Activated T-helper 2 cell treated with anti-CD3 and anti-CD28 coated beads, Interferon-gamma antibody, Interleukin-2, Interleukin-4, amounts not matched to agents 10 μg/mL and 5 μg/mL and 100 μg/mL, durations not matched to agents 14 hours and 24 hours and 36 hours (primary cell): ENCODE measurements at regions not wholly inside any gene's neighbourhood (a gene's known extent, or its start where the extent isn't known, plus 50 kb on each side); places are given as distances from the start of the nearest gene placed in this dataset.

Source experiments
- DNase-seq: peaks from one replicate; pipeline ENCODE4 v3.0.0; 2021; ENCODE audit warnings: low spot score
- H3K27ac Mint-ChIP-seq: one replicate; pipeline ENCODE4 v1.8.0; 2021; ENCODE audit warnings: mixed read lengths
- H3K27me3 Mint-ChIP-seq: one replicate; pipeline ENCODE4 v1.8.0; 2021; ENCODE audit warnings: low read depth, mixed read lengths
- H3K36me3 Mint-ChIP-seq: one replicate; pipeline ENCODE4 v1.8.0; 2021; ENCODE audit warnings: low read depth, mixed read lengths
- H3K4me1 Mint-ChIP-seq: one replicate; pipeline ENCODE4 v1.8.0; 2021; ENCODE audit warnings: low read depth, mixed read lengths
- H3K4me3 Mint-ChIP-seq: one replicate; pipeline ENCODE4 v1.8.0; 2021; ENCODE audit warnings: low read depth, mild to moderate bottlenecking, moderate library complexity, mixed read lengths
- H3K9me3 Mint-ChIP-seq: one replicate; pipeline ENCODE4 v1.8.0; 2021; ENCODE audit warnings: mixed read lengths
- intact Hi-C: fragments of 100-400 bp; cut with micrococcal nuclease; formaldehyde crosslinking; loops from one replicate; pipeline ENCODE4 v1.15.1; 2023

DNA sequence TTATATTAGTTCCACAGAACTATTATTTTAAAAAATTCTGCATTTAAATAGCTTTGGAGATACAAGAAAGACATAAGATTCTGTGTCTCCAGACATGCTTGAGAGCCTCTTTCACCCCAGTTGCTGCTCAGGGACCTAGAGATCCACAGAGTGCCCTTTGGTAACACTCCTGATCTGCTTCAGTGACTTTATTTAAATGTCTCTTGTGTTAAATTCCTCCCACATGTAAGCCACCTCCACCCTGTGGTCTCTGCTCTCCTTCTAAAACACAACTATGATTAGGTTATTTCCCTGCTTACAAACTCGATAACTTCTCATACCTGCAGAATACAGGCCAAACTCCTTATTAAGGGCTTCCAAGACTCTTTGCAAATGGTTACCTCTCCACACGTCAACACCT, 141.0 kb downstream of the RFC3 start:
- intact Hi-C loops, result no loop called here
- no peak for DNase-seq
- no peaks in the 10 kb centered on the region for H3K36me3 Mint-ChIP-seq
- no peaks in the 10 kb centered on the region for H3K27me3 Mint-ChIP-seq
- H3K9me3 Mint-ChIP-seq, result no peaks in the 10 kb centered on the region
- no peak overlapping the region for H3K4me3 Mint-ChIP-seq
- no peaks in the 10 kb centered on the region for H3K4me1 Mint-ChIP-seq
- no peak overlapping the region for H3K27ac Mint-ChIP-seq

DNA sequence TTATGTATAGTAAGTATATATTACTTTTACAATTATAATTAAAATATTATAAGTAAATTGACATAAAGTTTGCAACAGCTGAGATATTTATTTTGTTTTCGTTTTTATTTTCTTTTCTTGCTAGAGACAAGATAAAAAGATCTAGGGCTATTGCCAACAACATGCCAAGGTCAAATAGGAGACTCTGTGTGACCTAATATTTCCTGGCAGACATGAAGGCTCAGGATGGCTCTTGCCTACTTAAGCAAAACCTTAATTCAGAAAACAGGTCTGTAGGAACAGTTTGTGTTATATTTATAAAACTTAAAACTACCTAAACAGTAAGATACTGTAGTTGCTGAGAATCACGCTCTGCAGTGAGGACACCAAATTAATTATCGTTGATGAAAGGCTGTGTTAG, 145.2 kb downstream of the RFC3 start:
- H3K27me3 Mint-ChIP-seq, result no peaks in the 10 kb centered on the region
- intact Hi-C loops, result no loop called here
- no peak for DNase-seq
- no peak overlapping the region for H3K27ac Mint-ChIP-seq
- H3K9me3 Mint-ChIP-seq, result no peaks in the 10 kb centered on the region
- H3K4me1 Mint-ChIP-seq, result no peaks in the 10 kb centered on the region
- H3K36me3 Mint-ChIP-seq, result no peaks in the 10 kb centered on the region
- no peak overlapping the region for H3K4me3 Mint-ChIP-seq

DNA sequence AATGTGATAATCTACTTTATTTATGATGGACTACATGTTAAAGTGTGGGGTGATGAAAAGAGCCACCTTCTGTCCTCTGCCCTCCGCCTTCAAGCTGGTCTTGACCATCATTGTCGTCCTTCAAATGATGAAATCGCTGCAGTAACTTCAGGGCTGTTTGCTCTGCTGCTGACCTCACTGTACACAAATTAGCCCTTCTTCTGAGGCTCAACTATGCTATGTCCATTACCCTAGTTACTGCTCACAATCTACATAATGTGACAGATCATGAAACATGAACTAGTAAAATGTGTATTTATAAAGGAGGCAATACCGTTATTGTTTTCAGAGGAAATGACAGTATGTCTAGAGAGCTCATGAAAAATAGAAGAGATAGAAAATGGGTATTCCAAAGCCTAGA, 145.9 kb downstream of the RFC3 start:
- H3K27me3 Mint-ChIP-seq, result no peaks in the 10 kb centered on the region
- H3K27ac Mint-ChIP-seq, result no peak overlapping the region
- no peaks in the 10 kb centered on the region for H3K9me3 Mint-ChIP-seq
- H3K4me3 Mint-ChIP-seq, result no peak overlapping the region
- no peaks in the 10 kb centered on the region for H3K4me1 Mint-ChIP-seq
- intact Hi-C loops, result no loop called here
- no peaks in the 10 kb centered on the region for H3K36me3 Mint-ChIP-seq
- no peak for DNase-seq

DNA sequence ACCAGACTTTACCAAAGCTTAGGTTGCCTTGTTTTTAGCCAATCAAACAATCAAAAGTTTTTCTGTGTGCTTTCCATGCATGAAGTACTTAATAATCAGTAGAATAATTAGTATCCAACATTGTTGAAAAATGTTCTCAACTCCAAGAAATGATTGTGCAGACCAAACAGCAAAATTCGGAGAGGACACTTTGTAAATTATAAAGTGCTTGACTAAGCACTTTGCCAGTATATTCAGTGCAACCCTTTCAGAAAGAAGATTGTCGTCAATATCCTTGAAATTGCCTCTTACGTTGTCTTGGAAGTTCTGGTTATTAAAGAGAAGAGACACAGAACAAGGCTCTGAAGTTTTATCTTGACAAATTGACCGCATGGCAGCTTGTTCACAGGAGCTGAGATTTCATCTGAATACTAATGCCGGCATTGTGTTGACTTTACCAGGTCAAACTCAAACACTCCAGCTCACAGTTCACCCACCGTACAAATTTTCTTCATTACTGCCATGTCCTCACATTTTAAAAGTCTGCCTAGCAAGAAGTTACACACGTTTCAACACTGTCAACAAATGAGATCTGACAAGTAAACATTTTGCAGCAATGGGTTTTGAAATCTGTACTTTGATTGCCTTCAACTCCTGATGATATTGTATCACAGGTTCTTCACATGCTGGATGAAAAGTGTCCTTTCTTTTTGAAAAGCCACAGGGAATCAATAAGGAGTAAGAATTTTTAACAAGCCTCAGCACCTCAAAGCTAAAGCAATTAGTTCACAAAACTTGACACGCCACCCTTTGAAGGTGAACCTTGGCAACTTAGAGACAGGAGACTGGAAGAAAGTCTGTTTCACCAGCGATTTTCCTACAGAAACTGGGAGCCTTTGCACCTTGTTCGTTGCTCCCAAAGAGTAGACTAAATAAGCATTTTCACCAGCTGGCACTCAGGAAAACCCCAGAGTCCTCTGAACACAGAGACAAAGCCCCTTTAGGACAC, 150.9 kb downstream of the RFC3 start:
- Mint-ChIP-seq H3K27ac (no peak overlapping the region), H3K9me3 (no peaks in the 10 kb centered on the region), H3K27me3 (no peaks in the 10 kb centered on the region), H3K4me1 (no peaks in the 10 kb centered on the region), H3K4me3 (no peak overlapping the region), H3K36me3 (no peaks in the 10 kb centered on the region)
- no peak for DNase-seq
- intact Hi-C loops, result no loop called here

DNA sequence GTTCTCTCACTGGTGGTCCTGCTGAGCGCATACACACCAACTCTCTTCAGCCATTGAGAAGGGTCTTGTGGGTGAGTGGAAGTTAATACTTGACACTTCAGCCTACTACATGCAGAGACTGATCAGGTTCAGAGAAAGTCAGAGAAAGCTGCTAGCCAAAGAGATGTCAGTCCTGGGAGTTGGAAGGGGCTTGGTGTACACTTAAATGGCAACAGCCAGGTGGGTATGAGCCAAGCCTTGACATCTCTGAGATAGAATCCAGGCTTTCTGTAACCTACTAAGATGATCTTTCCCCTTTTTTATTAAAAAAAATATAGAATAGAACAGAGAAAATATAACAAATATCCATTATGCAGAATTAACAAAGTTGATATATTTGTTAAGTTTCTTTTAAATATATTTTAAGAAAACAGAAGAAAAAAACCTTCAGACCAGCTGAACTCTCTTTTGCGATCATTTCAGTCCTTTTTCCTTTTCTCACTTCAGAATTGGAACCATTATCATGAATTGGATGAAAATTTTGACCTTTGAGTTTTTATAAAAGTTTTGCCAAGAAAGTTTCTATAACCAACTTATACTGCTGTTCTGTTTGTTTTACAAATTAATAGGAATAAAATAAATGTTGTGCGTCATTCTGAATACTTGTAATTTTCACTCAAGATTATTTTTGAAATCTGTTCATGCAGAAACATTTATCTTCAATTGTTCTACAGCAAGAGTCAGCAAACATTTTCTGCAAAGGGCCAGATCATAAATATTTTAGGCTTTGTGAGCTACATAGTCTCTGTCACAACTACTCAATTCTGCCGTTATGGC, 153.0 kb downstream of the RFC3 start:
- H3K4me1 Mint-ChIP-seq, result no peaks in the 10 kb centered on the region
- H3K27me3 Mint-ChIP-seq, result no peaks in the 10 kb centered on the region
- no peak overlapping the region for H3K4me3 Mint-ChIP-seq
- no peak for DNase-seq
- no peaks in the 10 kb centered on the region for H3K9me3 Mint-ChIP-seq
- H3K36me3 Mint-ChIP-seq, result no peaks in the 10 kb centered on the region
- intact Hi-C loops, result no loop called here
- no peak overlapping the region for H3K27ac Mint-ChIP-seq

DNA sequence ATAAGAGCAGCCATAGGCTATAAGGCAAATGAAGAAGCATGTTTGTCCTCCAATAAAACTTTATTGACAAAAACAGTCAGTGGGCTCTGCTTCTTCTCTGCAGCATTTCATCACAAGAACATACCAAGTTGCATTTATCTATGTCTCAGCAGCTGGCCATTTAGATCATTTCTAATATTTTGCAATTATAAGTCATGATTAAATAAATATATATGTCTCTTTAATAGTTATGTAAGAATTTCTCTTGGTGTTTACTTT, 153.5 kb downstream of the RFC3 start:
- Mint-ChIP-seq H3K36me3 (no peaks in the 10 kb centered on the region), H3K4me1 (no peaks in the 10 kb centered on the region), H3K4me3 (no peak overlapping the region), H3K9me3 (no peaks in the 10 kb centered on the region), H3K27ac (no peak overlapping the region), H3K27me3 (no peaks in the 10 kb centered on the region)
- intact Hi-C loops, result no loop called here
- no peak for DNase-seq

DNA sequence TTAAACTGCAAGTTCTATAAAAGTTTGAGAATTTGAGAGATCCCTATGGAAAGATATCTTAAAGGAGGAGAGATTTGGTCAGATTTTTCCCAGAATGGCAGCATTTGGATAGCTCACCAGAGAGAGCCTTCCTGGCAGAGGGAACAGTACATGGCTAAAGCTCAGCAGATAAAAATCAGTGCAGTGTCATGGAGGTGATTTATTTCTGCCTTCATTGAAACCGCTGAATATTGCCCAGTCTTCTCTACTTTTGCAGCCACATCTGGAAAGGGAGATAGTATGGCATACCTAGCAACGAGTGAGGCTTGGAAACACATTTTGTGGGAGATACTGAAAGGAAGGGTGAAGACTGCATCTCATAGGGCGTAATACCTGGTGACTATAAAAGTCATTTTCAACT, 155.2 kb downstream of the RFC3 start:
- Mint-ChIP-seq H3K9me3 (no peaks in the 10 kb centered on the region), H3K4me3 (no peak overlapping the region), H3K27ac (no peak overlapping the region), H3K4me1 (no peaks in the 10 kb centered on the region), H3K27me3 (no peaks in the 10 kb centered on the region), H3K36me3 (no peaks in the 10 kb centered on the region)
- no peak for DNase-seq
- intact Hi-C loops, result no loop called here

DNA sequence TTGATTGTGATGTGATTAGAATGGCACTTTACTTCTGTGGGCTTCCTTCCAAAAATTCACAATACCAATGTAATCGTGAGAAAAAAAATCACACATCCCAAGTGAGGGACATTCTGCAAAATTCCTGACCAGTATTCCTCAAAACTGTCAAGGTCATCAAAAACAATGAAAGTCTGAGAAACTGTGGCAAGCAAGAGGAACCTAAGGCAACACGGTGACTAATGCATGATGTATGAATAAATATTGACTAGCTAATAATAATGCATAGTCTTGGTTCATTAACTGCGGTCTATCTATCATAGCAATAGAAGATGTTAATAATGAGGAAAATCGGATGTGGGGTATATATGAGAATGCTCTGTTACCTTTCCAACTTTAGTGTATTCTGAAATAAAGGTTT, 159.0 kb downstream of the RFC3 start:
- intact Hi-C loops, result no loop called here
- no peaks in the 10 kb centered on the region for H3K36me3 Mint-ChIP-seq
- DNase-seq, result no peak
- no peaks in the 10 kb centered on the region for H3K27me3 Mint-ChIP-seq
- H3K27ac Mint-ChIP-seq, result no peak overlapping the region
- H3K4me1 Mint-ChIP-seq, result no peaks in the 10 kb centered on the region
- no peaks in the 10 kb centered on the region for H3K9me3 Mint-ChIP-seq
- no peak overlapping the region for H3K4me3 Mint-ChIP-seq

DNA sequence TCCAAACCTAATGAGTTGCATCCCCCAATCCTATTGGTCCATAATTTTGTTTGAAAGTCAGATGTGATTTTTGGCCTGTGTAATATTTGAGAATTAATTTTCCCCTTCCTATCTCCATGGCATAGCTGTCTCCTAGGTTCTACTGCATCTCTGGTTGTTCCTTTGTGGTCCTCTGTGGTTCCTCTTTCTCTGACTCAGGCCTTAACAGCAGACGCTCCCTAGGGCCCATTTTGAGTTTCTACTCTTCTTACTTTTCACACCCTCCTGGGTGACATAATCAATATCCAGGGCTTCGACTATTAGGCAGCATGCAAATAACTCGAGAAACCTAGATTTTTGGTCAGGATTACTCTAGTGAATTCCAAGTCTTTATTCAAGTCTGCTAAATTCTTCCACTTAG, 160.7 kb downstream of the RFC3 start:
- Mint-ChIP-seq H3K9me3 (no peaks in the 10 kb centered on the region), H3K4me3 (no peak overlapping the region), H3K27me3 (no peaks in the 10 kb centered on the region), H3K4me1 (no peaks in the 10 kb centered on the region), H3K27ac (no peak overlapping the region), H3K36me3 (no peaks in the 10 kb centered on the region)
- no peak for DNase-seq
- intact Hi-C loops, result no loop called here

DNA sequence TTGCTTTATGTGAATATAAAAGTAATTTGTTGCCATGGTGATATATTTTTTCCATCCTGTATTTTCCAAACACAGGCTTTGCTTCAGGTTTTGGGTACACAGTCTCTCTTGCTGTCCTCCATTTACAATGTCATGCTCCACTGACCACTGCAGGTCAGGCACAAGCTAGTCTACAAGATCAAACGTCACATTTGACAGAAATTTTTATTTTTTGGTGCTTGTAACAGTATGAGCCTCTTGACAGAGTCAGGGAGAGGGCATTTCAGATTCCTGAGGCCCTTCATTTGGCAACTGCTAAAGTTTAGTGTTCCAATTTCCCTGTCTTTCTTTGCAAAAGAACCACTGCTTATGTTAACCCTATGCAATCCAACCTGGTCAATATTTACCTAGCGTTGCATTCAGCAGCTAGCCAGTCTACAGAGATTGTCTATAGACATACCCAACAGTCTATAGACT, 175.0 kb downstream of the RFC3 start:
- no peak overlapping the region for H3K4me3 Mint-ChIP-seq
- H3K27ac Mint-ChIP-seq, result no peak overlapping the region
- no peaks in the 10 kb centered on the region for H3K36me3 Mint-ChIP-seq
- intact Hi-C loops, result no loop called here
- H3K27me3 Mint-ChIP-seq, result no peaks in the 10 kb centered on the region
- no peak for DNase-seq
- no peaks in the 10 kb centered on the region for H3K9me3 Mint-ChIP-seq
- H3K4me1 Mint-ChIP-seq, result no peaks in the 10 kb centered on the region

DNA sequence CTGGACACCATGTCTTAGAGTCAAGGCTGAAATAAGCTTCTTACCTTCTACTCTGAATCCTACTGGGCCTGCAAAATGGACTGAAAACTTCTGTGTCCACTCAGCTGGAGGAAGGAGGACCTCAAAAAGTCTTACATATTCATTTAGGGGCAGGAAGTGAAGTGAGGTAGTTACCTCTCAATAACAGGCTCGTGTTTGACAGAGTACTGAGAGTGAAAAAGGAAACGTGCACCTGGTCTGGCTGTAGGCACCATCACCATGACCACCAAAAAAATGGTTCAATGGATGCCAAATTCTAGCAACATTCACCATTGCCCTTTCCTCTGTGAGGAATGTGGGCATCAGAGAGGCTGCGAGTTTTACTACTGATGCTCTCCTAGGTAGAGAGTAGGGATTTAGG, 176.2 kb downstream of the RFC3 start:
- intact Hi-C loops, result no loop called here
- H3K36me3 Mint-ChIP-seq, result no peaks in the 10 kb centered on the region
- H3K9me3 Mint-ChIP-seq, result no peaks in the 10 kb centered on the region
- H3K27ac Mint-ChIP-seq, result no peak overlapping the region
- H3K27me3 Mint-ChIP-seq, result no peaks in the 10 kb centered on the region
- DNase-seq, result no peak
- no peaks in the 10 kb centered on the region for H3K4me1 Mint-ChIP-seq
- H3K4me3 Mint-ChIP-seq, result no peak overlapping the region

DNA sequence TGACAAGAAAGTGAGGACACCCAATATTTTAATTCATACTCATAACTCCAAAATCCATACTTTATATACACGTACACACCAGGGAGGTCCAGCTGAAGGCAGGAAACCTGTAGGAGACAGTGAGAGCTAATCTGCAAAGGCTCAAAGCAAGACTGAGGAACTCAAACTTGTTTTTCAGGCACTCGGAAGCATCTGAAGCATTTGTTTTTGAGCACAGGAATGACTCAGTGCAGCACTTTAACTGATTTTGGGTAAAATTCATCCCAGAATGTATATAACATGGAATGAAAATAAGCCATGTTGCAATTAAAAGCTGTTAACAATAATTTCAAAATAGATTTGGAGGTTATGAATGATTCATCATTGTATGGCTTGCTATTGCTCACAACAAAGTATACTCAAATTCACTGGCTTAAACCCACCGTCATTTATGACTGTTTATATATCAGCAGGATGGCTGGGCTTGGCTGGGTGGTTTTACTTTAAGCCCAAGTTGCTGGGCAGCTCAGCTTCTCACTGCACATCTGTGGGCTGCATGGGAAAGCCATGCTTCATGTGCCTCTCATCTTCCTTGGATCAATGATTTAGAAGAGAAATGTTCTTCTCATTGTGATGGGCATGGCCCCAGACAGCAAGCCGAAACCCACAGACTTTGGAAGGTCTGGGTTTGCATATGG, 177.0 kb downstream of the RFC3 start:
- Mint-ChIP-seq H3K4me3 (no peak overlapping the region), H3K36me3 (no peaks in the 10 kb centered on the region), H3K27me3 (no peaks in the 10 kb centered on the region), H3K4me1 (no peaks in the 10 kb centered on the region), H3K9me3 (no peaks in the 10 kb centered on the region), H3K27ac (no peak overlapping the region)
- DNase-seq, result no peak
- intact Hi-C loops, result no loop called here

DNA sequence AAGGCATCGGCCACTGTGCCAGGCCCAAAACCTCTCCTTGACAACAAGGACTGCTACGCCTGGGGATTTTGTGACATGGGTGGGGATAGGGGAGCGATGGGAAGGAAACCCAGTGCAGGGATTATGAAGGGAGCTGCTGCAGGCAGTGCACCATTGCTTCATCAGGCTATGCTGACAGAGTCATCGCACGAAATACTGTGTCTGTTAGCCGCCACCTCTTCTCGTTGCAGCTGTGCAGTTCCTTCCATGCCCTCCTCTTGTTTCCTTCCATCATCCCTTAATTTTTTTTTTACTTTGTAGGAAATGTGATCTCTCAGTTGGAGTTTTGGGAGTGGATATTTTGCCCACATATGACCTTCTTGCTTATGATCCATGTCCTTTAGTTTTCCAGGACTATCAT, 178.7 kb downstream of the RFC3 start:
- no peak overlapping the region for H3K4me3 Mint-ChIP-seq
- H3K9me3 Mint-ChIP-seq, result no peaks in the 10 kb centered on the region
- no peaks in the 10 kb centered on the region for H3K4me1 Mint-ChIP-seq
- intact Hi-C loops, result no loop called here
- H3K36me3 Mint-ChIP-seq, result no peaks in the 10 kb centered on the region
- H3K27ac Mint-ChIP-seq, result no peak overlapping the region
- no peak for DNase-seq
- no peaks in the 10 kb centered on the region for H3K27me3 Mint-ChIP-seq
